ENCODE measurements at regions not wholly inside any gene's neighbourhood (a gene's known extent, or its start where the extent isn't known, plus 50 kb on each side); places are given as distances from the start of the nearest gene placed in this dataset.

DNA sequence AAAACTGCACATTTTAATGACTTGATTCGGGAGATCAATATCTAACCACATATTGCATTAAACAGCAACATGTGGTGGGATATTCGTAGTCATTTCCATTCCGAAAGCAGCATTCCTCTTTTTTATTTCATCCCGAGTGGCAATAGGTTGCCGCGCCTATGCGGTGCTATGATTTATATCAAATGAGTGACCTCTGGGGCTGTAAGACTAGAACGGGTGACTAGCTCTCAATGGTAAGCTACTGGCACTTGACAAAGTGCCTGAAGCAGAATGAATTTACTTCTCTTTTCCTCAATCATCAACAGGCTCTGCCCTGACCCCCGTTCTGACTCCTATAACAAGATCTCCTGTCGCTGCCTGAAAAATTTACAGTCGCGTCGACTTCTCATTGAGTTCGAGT is 162.3 kb downstream of the ZNF281 start:
- H2BK5ac ChIP-seq (ENCODE audit: insufficient read length, low read length), result no peak overlapping the region
- no peak overlapping the region for H3K18ac ChIP-seq (ENCODE audit: insufficient read length, low read depth, low read length)
- H3K4ac ChIP-seq (ENCODE audit: low read depth, low read length), result no peak overlapping the region
- H2AFZ ChIP-seq (ENCODE audit: low read length), result peak overlapping the region; percentile 52
- H3K9ac ChIP-seq (ENCODE audit: extremely low read depth, insufficient read length, low read length), result no peak overlapping the region
- no peak overlapping the region for H3K4me2 ChIP-seq (ENCODE audit: insufficient read depth, insufficient read length, low read length)
- no peaks in the 10 kb centered on the region for H3K9me3 Mint-ChIP-seq
- H2AK5ac ChIP-seq (ENCODE audit: insufficient read length, low read length), result no peak overlapping the region
- H4K8ac ChIP-seq (replicated peaks; ENCODE audit: insufficient read length, low read depth, low read length), result no peak overlapping the region
- DNase-seq, result no peak
- H3K27me3 Mint-ChIP-seq (ENCODE audit: low read depth), result no peaks in the 10 kb centered on the region
- H3K27ac ChIP-seq (ENCODE audit: insufficient read length, low read depth, low read length), result no peak overlapping the region
- H3K79me1 ChIP-seq (ENCODE audit: insufficient read depth, low read depth, low read length, poor library complexity, severe bottlenecking), result no peaks in the 10 kb centered on the region
- H3K36me3 Mint-ChIP-seq (ENCODE audit: insufficient read depth in 1 of 3, low read depth in 3 of 3), result no peaks in the 10 kb centered on the region
- H2BK120ac ChIP-seq (ENCODE audit: low read depth, low read length, poor library complexity, severe bottlenecking), result no peak overlapping the region
- no peak overlapping the region for H4K91ac ChIP-seq (ENCODE audit: insufficient read length, low read depth, low read length)
- peaks cover 13 to 22% of the 10 kb centered on the region in 2 experiments for H3K4me1 Mint-ChIP-seq
- no peak overlapping the region for H3T11ph ChIP-seq (ENCODE audit: low read length)
- no peak overlapping the region for H2BK20ac ChIP-seq (ENCODE audit: low read depth, low read length, poor library complexity, severe bottlenecking)
- H4K5ac ChIP-seq (ENCODE audit: insufficient read length, low read depth, low read length), result no peak overlapping the region
- no peaks in the 10 kb centered on the region for H3K9me3 ChIP-seq (ENCODE audit: control insufficient read depth, low read depth, low read length)
- H3K27ac Mint-ChIP-seq, result peak overlapping the region in 1 of 3 experiments; percentile 55; a peak in 2 of 7 replicates
- whole genome bisulfite sequencing (ENCODE audit: extremely low coverage, insufficient read length, low lambda C conversion rate), result no CpG with 5 or more reads among the region's 14 CpGs
- no peak overlapping the region for H2BK15ac ChIP-seq (ENCODE audit: low read depth, low read length)
- no peaks in the 10 kb centered on the region for H4K20me1 ChIP-seq (ENCODE audit: control insufficient read depth, insufficient read depth, insufficient read length)
- TF ChIP-seq, protein P1, sequence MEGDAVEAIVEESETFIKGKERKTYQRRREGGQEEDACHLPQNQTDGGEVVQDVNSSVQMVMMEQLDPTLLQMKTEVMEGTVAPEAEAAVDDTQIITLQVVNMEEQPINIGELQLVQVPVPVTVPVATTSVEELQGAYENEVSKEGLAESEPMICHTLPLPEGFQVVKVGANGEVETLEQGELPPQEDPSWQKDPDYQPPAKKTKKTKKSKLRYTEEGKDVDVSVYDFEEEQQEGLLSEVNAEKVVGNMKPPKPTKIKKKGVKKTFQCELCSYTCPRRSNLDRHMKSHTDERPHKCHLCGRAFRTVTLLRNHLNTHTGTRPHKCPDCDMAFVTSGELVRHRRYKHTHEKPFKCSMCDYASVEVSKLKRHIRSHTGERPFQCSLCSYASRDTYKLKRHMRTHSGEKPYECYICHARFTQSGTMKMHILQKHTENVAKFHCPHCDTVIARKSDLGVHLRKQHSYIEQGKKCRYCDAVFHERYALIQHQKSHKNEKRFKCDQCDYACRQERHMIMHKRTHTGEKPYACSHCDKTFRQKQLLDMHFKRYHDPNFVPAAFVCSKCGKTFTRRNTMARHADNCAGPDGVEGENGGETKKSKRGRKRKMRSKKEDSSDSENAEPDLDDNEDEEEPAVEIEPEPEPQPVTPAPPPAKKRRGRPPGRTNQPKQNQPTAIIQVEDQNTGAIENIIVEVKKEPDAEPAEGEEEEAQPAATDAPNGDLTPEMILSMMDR (conservative IDR thresholded peaks at IDR 0.05), result no peak
- no peaks in the 10 kb centered on the region for H3K27me3 ChIP-seq (ENCODE audit: insufficient read depth, low read length)
- no peak overlapping the region for H3K14ac ChIP-seq (ENCODE audit: insufficient read depth, low read length)
- 0 out of 2 replicates have a peak, but pooled peaks cover 3% of the 10 kb centered on the region for H3K4me1 ChIP-seq (ENCODE audit: insufficient read depth, low read length)
- no peak overlapping the region for H3K56ac ChIP-seq (ENCODE audit: insufficient read length, low read depth, low read length)
- no peaks in the 10 kb centered on the region for H3K79me2 ChIP-seq (ENCODE audit: insufficient read depth, low read length)
- H3K23ac ChIP-seq (ENCODE audit: insufficient read length, low read depth, low read length), result no peak overlapping the region
- no peaks in the 10 kb centered on the region for H3K23me2 ChIP-seq (ENCODE audit: insufficient read length, low read depth, low read length, poor library complexity, severe bottlenecking)
- no peak overlapping the region for H2BK12ac ChIP-seq (ENCODE audit: insufficient read length, low read depth, low read length)
- no peak overlapping the region for H3K4me3 Mint-ChIP-seq

Measured in H9 (cell line).